ENCODE measurements at regions not wholly inside any gene's neighbourhood (a gene's known extent, or its start where the extent isn't known, plus 50 kb on each side); places are given as distances from the start of the nearest gene placed in this dataset.

DNA sequence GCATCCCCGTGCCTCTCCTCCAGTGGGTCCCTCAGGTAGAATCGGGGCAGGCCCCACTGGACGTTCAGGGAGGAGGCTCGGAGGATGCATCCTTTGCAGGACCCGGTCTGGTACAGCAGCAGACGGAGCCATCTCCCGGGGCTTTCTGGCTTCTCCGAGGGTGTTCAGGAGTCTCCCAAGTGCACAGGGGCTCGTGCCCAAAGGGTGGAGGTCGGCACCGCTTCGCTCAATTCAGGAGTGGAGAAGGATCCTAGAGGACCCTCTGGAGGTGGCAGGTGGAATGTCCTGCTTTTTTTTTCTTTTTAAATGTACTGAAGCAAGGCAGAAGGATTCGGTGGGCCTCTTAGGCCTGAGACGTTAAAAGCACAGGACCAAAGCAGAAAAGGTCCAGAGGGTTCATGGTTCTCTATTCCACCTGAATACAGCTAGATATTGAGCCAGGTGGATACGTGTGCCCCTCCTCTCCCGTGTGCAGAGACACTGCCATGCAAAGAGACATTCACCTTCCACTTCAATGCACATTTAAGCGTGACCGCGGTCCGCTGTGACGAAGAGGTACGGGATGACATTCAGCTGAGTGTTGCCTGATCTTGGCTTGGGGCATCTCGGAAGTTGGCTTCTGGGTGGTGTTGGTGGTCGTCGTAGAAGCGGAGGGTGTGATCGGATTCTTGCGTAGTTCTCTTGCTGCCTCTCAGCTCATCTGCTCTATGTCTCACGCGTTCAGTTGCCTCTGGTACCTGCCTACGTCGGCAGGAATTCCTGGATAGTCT lies 281.2 kb upstream of the AGTR2 start:
- TF ChIP-seq HDGF (IDR thresholded peaks at IDR 0.05; ENCODE audit: borderline replicate concordance) (no peak), ZNF384 (IDR thresholded peaks at IDR 0.05) (no peak), FOXK2 (IDR thresholded peaks at IDR 0.05) (no peak), SP1 (IDR thresholded peaks at IDR 0.05) (no peak)
